HepG2 (cell line): ENCODE measurements at regions not wholly inside any gene's neighbourhood (a gene's known extent, or its start where the extent isn't known, plus 50 kb on each side); places are given as distances from the start of the nearest gene placed in this dataset.

Experiments used
- ATAC-seq: fragments of 200-7000 bp; cut with Tn5 transposase; 3 replicates; pipeline ENCODE4 v1.9.1; 2020; ENCODE audit warnings: mild to moderate bottlenecking, moderate library complexity
- BruUV-seq: library from RNA; stranded (reverse); fragments of 400-500 nt; replicated peaks from 2 replicates; lab custom pipeline; 2021; lab: Mats Ljungman, UMichigan
- CTCF ChIA-PET: fragments of 300-600 bp; formaldehyde crosslinking; extraction: SDS; loops from one replicate; lab custom pipeline; 2021; ENCODE audit warnings: low total read pairs, inconsistent platforms, low intra/inter-chr PET ratio; lab: Yijun Ruan, JAX
- POLR2A ChIA-PET: fragments of 350-600 bp; sonication (Branson Sonifier 250); formaldehyde crosslinking; loops from one replicate; lab custom pipeline; 2020; ENCODE audit warnings: antibody characterized with exemption, inconsistent platforms; lab: Yijun Ruan, JAX
- DNase-seq: peaks from one replicate; pipeline ENCODE4 v3.0.0-alpha.2; 2015; ENCODE audit warnings: low spot score
- FAIRE-seq: peaks from 3 replicates; lab custom pipeline; 2011; peaks lifted over from hg19 to GRCh38; lab: Jason Lieb, UNC
- H2AFZ ChIP-seq: one replicate; pipeline ENCODE4 v1.6.1; 2011; ENCODE audit warnings: low read length, inconsistent platforms
- H3K27ac ChIP-seq: fragments of 300-600 bp; 3 replicates; pipeline ENCODE4 v1.8.0; 2011; ENCODE audit warnings: mixed run types, mild to moderate bottlenecking, mixed read lengths, low read length, inconsistent platforms; ENCODE audit not compliant: insufficient read depth; ENCODE audit errors: extremely low read length
- H3K27me3 ChIP-seq, 2 experiments: fragments of 200-600 bp in 1 of 2; 2 replicates in 1 of 2; 3 replicates in 1 of 2; pipeline versions ENCODE4 v1.6.0 to v1.8.0; 2011; ENCODE audit warnings: low read length in 2 of 2, mild to moderate bottlenecking in 2 of 2, moderate library complexity in 2 of 2, inconsistent platforms in 1 of 2; ENCODE audit not compliant: insufficient read depth in 2 of 2, control insufficient read depth in 1 of 2
- H3K36me3 ChIP-seq, 2 experiments: fragments of 200-600 bp in 1 of 2; replicated peaks in 1 of 2; 2 replicates in 1 of 2; 3 replicates in 1 of 2; pipeline versions ENCODE4 v1.5.1 to v1.8.0; 2011; ENCODE audit warnings: low read length in 2 of 2, inconsistent platforms in 1 of 2; ENCODE audit not compliant: insufficient read depth in 2 of 2, control insufficient read depth in 1 of 2
- H3K4me1 ChIP-seq: 2 replicates; pipeline ENCODE4 v1.5.1; 2012; ENCODE audit warnings: low read length, inconsistent platforms; ENCODE audit not compliant: insufficient read depth
- H3K4me2 ChIP-seq: 2 replicates; pipeline ENCODE4 v1.6.0; 2011; ENCODE audit warnings: low read depth, low read length, inconsistent platforms
- H3K4me3 ChIP-seq, 3 experiments: fragments of 200-600 bp in 1 of 3; sonication (generic), shearing (Covaris generic) in 1 of 3; replicated peaks in 1 of 3; 2 replicates each; pipeline ENCODE4 v1.5.1; 2011 to 2016; ENCODE audit warnings: low read length in 3 of 3, inconsistent platforms in 2 of 3, low read depth in 2 of 3, mild to moderate bottlenecking in 2 of 3, control low read depth in 1 of 3, mixed read lengths in 1 of 3; ENCODE audit not compliant: insufficient read depth in 1 of 3
- H3K79me2 ChIP-seq: one replicate; pipeline ENCODE4 v1.6.1; 2011; ENCODE audit warnings: low read length, inconsistent platforms; ENCODE audit not compliant: insufficient read depth
- H3K9ac ChIP-seq: 2 replicates; pipeline ENCODE4 v1.6.0; 2011; ENCODE audit warnings: mild to moderate bottlenecking, low read depth, low read length, inconsistent platforms; ENCODE audit not compliant: insufficient read depth
- H3K9me3 ChIP-seq: 2 replicates; pipeline ENCODE4 v1.5.1; 2012; ENCODE audit warnings: mild to moderate bottlenecking, low read length
- H4K20me1 ChIP-seq: 2 replicates; pipeline ENCODE4 v1.6.0; 2011; ENCODE audit warnings: inconsistent platforms, mild to moderate bottlenecking, low read length, moderate library complexity; ENCODE audit not compliant: insufficient read depth
- ATM ChIP-seq: fragments of 450-650 bp; IDR thresholded peaks from 2 replicates; pipeline ENCODE4 v1.7.1; 2017; ENCODE audit warnings: mild to moderate bottlenecking, borderline replicate concordance
- MIER3 ChIP-seq: IDR thresholded peaks from 2 replicates; pipeline ENCODE4 v1.6.1; 2016; ENCODE audit warnings: missing compliant biosample characterization, borderline replicate concordance
- MLLT10 ChIP-seq: sonication (generic); formaldehyde crosslinking; IDR thresholded peaks from 2 replicates; pipeline ENCODE4 v1.4.0; 2020; ENCODE audit warnings: missing genetic modification reagents
- MLXIP ChIP-seq: sonication (generic); formaldehyde crosslinking; IDR thresholded peaks from 2 replicates; pipeline ENCODE4 v1.9.0; 2021; ENCODE audit warnings: missing genetic modification reagents, borderline replicate concordance
- PTBP1 ChIP-seq: fragments of 200-400 bp; formaldehyde crosslinking; IDR thresholded peaks from 2 replicates; pipeline ENCODE4 v1.6.1; 2018; ENCODE audit warnings: low read length, low read depth; ENCODE audit not compliant: poor library complexity, severe bottlenecking
- RNF2 ChIP-seq: fragments of 450-650 bp; conservative IDR thresholded peaks from 2 replicates; pipeline ENCODE4 v1.6.1; 2016; ENCODE audit warnings: low read depth
- SP1 ChIP-seq, 2 experiments: fragments of 450-650 bp in 1 of 2; sonication (generic) in 1 of 2; formaldehyde crosslinking in 1 of 2; IDR thresholded peaks; 2 replicates each; pipeline versions ENCODE4 v1.4.0 to v1.6.1; 2016 to 2020; ENCODE audit warnings: missing genetic modification reagents in 1 of 2
- TCF7 ChIP-seq: sonication (generic); IDR thresholded peaks from 2 replicates; pipeline ENCODE4 v1.6.1; 2016; ENCODE audit warnings: antibody characterized with exemption, low read depth
- ZBTB34 ChIP-seq: sonication (generic); formaldehyde crosslinking; IDR thresholded peaks from 2 replicates; pipeline ENCODE4 v1.8.0; 2022; ENCODE audit warnings: mild to moderate bottlenecking, missing genetic modification reagents
- ZBTB43 ChIP-seq: sonication (generic); formaldehyde crosslinking; conservative IDR thresholded peaks from 2 replicates; pipeline ENCODE4 v1.4.0; 2020; ENCODE audit warnings: missing genetic modification reagents
- ZFP36 ChIP-seq: fragments of 150-350 bp; IDR thresholded peaks from 2 replicates; pipeline ENCODE4 v1.6.1; 2018; ENCODE audit warnings: borderline replicate concordance, low read length, low read depth; ENCODE audit not compliant: partially characterized antibody
- ZKSCAN5 ChIP-seq: sonication (generic); formaldehyde crosslinking; IDR thresholded peaks from 2 replicates; pipeline ENCODE4 v1.5.1; 2020; ENCODE audit warnings: mild to moderate bottlenecking, missing genetic modification reagents
- ZNF350 ChIP-seq: sonication (generic); formaldehyde crosslinking; IDR thresholded peaks from 2 replicates; pipeline ENCODE4 v1.4.0; 2020; ENCODE audit warnings: mild to moderate bottlenecking, low read depth, missing genetic modification reagents, borderline replicate concordance
- ZNF44 ChIP-seq: sonication (generic); formaldehyde crosslinking; IDR thresholded peaks from 2 replicates; pipeline ENCODE4 v1.5.1; 2020; ENCODE audit warnings: mild to moderate bottlenecking, missing genetic modification reagents
- ZNF563 ChIP-seq: sonication (generic); formaldehyde crosslinking; IDR thresholded peaks from 2 replicates; pipeline ENCODE4 v1.8.0; 2022; ENCODE audit warnings: mild to moderate bottlenecking, moderate library complexity, missing genetic modification reagents
- ZNF580 ChIP-seq: IDR thresholded peaks from 2 replicates; pipeline ENCODE4 v1.6.1; 2016; ENCODE audit warnings: low read depth, borderline replicate concordance
- ZNF589 ChIP-seq: sonication (generic); formaldehyde crosslinking; conservative IDR thresholded peaks from 2 replicates; pipeline ENCODE4 v1.8.0; 2022; ENCODE audit warnings: mild to moderate bottlenecking, moderate library complexity, missing genetic modification reagents
- ZNF614 ChIP-seq: IDR thresholded peaks from 2 replicates; pipeline ENCODE4 v1.6.1; 2018; ENCODE audit warnings: missing biosample characterization, missing genetic modification reagents, inconsistent platforms, borderline replicate concordance
- ZSCAN29 ChIP-seq: sonication (generic); formaldehyde crosslinking; conservative IDR thresholded peaks from 2 replicates; pipeline ENCODE4 v1.4.0; 2020; ENCODE audit warnings: mild to moderate bottlenecking, missing genetic modification reagents
- WGBS: methylation state at CpG from one replicate; pipeline ENCODE4 v1.1.6; 2017; ENCODE audit warnings: low lambda C conversion rate; 5-methylcytosine and 5-hydroxymethylcytosine counted together
- in situ Hi-C: cut with HindIII; loops from 2 replicates; pipeline ENCODE4 v1.10.0; 2017; ENCODE audit warnings: low pct_unique_long_range_greater_than_20kb; ENCODE audit not compliant: extremely low pct_ligation_motif_present
- intact Hi-C: fragments of 100-400 bp; cut with micrococcal nuclease; formaldehyde crosslinking; loops from one replicate; pipeline ENCODE4 v1.10.0; 2022; ENCODE audit not compliant: unreplicated experiment

- Histone ChIP-seq H3K9ac (no peak overlapping the region), H2AFZ (no peak overlapping the region), H3K4me2 (no peak overlapping the region), H3K4me1 (no peaks in the 10 kb centered on the region), H3K79me2 (no peaks in the 10 kb centered on the region), H3K4me3 (no peak overlapping the region), H3K36me3 (no peaks in the 10 kb centered on the region), H4K20me1 (no peaks in the 10 kb centered on the region), H3K9me3 (no peaks in the 10 kb centered on the region), H3K27me3 (no peaks in the 10 kb centered on the region), H3K27ac (no peak overlapping the region)
- intact Hi-C loops (no loop called here), in situ Hi-C loops (no loop called here)
- TF ChIP-seq ZNF44, result no peak
- TF ChIP-seq ZNF580, result no peak
- no peak for TF ChIP-seq MLXIP (CRISPR knock-in tag)
- TF ChIP-seq MLLT10, result no peak
- no peak for TF ChIP-seq SP1 (IDR thresholded peaks at IDR 0.05)
- TF ChIP-seq SP1 (CRISPR knock-in tag; IDR thresholded peaks at IDR 0.05), result no peak
- no peak for TF ChIP-seq PTBP1
- no peak for TF ChIP-seq ZSCAN29 (CRISPR knock-in tag)
- TF ChIP-seq ZBTB34 (CRISPR knock-in tag), result no peak
- no peak for TF ChIP-seq ZKSCAN5
- TF ChIP-seq RNF2, result no peak
- TF ChIP-seq ZNF614 (CRISPR knock-in tag), result no peak
- no peak for TF ChIP-seq MIER3 (CRISPR knock-in tag)
- TF ChIP-seq ATM, result no peak
- TF ChIP-seq ZBTB43, result no peak
- TF ChIP-seq TCF7, result no peak
- TF ChIP-seq ZNF563 (CRISPR knock-in tag), result no peak
- TF ChIP-seq ZNF589, result no peak
- no peak for TF ChIP-seq ZNF350 (CRISPR knock-in tag)
- TF ChIP-seq ZFP36, result no peak
- CTCF ChIA-PET, result no interaction called here
- ATAC-seq (no peak), FAIRE-seq (no peak), DNase-seq (no peak)
- BruUV-seq, result no TSS peak
- POLR2A ChIA-PET, result no interaction called here
- WGBS, result 20% methylated on average over 2 of the region's 2 CpGs
Measured at GRCh38 chr5:98606961-98607360, 166.5 kb upstream of the RGMB start.
